ENCODE measurements at regions not wholly inside any gene's neighbourhood (a gene's known extent, or its start where the extent isn't known, plus 50 kb on each side); places are given as distances from the start of the nearest gene placed in this dataset.
A peak's percentile ranks its signal among the peaks of the same experiment; 100 is the strongest.

DNA sequence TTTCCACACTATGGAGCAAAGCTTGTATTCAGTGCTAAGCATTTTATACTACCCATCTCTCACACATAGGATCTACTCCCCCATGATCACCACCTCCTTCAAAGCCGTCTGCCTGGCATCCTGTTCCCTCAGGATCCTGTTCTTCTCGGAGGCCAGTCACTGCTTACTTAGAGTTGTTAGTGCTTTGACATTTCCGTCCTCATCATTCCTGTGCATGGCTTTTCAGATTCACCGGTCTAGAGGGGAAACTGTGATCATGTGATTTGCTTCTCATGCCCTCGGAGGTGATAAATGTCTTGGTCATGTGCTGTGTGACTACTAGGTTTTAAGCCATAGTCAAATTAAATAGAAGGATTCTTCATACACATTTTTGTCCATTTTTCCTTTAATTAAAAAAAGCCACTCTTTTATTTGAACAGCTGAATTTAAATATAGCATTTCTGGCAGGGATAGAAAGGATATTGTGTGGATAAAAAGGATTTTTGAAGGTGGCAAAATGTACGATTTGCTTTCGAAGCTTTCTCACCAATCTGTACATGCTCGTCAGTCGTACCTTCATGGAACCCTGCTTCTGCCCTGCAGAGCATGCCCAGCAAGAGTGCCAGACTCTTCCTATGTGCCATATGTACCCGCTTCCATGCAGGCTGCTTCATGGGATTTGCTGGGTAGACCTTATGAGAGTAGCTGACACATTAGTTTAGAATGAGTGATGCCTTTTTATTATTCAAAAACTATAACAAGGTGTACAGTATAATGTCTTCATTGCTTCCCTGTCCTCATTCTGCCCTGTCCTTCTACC, 53.3 kb downstream of the BMAL2 start:
- H3K9me3 ChIP-seq (replicated peaks; ENCODE audit: control insufficient read depth, insufficient read depth, low read depth, low read length), result no peaks in the 10 kb centered on the region
- H3K4me3 ChIP-seq, result no peak overlapping the region
- ChIA-PET CTCF (ENCODE audit: low intra/inter-chr PET ratio) (no interaction called here), POLR2A (no interaction called here)
- H3K9ac ChIP-seq (ENCODE audit: insufficient read depth in 1 of 2, low read depth in 2 of 2, low read length in 2 of 2), result no peak overlapping the region
- H4K20me1 ChIP-seq (replicated peaks; ENCODE audit: control insufficient read depth, insufficient read depth, low read length), result no peaks in the 10 kb centered on the region
- ATAC-seq (no peak), FAIRE-seq (no peak), DNase-seq (ENCODE audit: extremely low read depth in 1 of 4, low spot score in 3 of 4) (no peak)
- H3K36me3 ChIP-seq (ENCODE audit: control insufficient read depth, insufficient read depth, low read length), result no peaks in the 10 kb centered on the region
- in situ Hi-C loops (cut with MboI), result no loop called here
- H3K4me2 ChIP-seq (ENCODE audit: insufficient read depth, low read length), result no peak overlapping the region
- TF ChIP-seq, protein P1, sequence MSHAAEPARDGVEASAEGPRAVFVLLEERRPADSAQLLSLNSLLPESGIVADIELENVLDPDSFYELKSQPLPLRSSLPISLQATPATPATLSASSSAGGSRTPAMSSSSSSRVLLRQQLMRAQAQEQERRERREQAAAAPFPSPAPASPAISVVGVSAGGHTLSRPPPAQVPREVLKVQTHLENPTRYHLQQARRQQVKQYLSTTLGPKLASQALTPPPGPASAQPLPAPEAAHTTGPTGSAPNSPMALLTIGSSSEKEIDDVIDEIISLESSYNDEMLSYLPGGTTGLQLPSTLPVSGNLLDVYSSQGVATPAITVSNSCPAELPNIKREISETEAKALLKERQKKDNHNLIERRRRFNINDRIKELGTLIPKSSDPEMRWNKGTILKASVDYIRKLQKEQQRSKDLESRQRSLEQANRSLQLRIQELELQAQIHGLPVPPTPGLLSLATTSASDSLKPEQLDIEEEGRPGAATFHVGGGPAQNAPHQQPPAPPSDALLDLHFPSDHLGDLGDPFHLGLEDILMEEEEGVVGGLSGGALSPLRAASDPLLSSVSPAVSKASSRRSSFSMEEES (CRISPR knock-in tag; IDR thresholded peaks at IDR 0.05), result peak; percentile 71
- TF ChIP-seq PRMT5 (CRISPR knock-in tag; IDR thresholded peaks at IDR 0.05), result no peak
- H3K27me3 ChIP-seq (ENCODE audit: control insufficient read depth in 2 of 2, insufficient read depth in 2 of 2, low read length in 2 of 2), result peaks cover 0 to 9% of the 10 kb centered on the region in 2 experiments; a peak in 2 of 5 replicates
- no TSS peak for BruUV-seq (replicated peaks)
- 6% methylated on average over 10 of the region's 10 CpGs for WGBS (ENCODE audit: insufficient coverage, low coverage, missing lambda C conversion rate)
- H3K27ac ChIP-seq (ENCODE audit: extremely low read depth, low read depth, low read length), result no peak overlapping the region
- no peaks in the 10 kb centered on the region for H3K9me1 ChIP-seq (ENCODE audit: control insufficient read depth, insufficient read depth, low read length)
- no peaks in the 10 kb centered on the region for H3K4me1 ChIP-seq (replicated peaks in 1 of 2; ENCODE audit: control insufficient read depth in 2 of 2, insufficient read depth in 2 of 2, low read length in 2 of 2)
- intact Hi-C loops (cut with micrococcal nuclease), result no loop called here
- H2AFZ ChIP-seq (ENCODE audit: low read depth, low read length), result no peak overlapping the region
- H3K79me2 ChIP-seq (ENCODE audit: control insufficient read depth, insufficient read depth, low read length), result no peaks in the 10 kb centered on the region

GRCh38 chr12:27387473-27387872, 54.8 kb downstream of the BMAL2 start:
- ATAC-seq (no peak), DNase-seq (ENCODE audit: extremely low read depth in 1 of 4, low spot score in 3 of 4) (no peak), FAIRE-seq (no peak)
- Histone ChIP-seq H4K20me1 (replicated peaks; ENCODE audit: control insufficient read depth, insufficient read depth, low read length) (no peaks in the 10 kb centered on the region), H3K9ac (ENCODE audit: insufficient read depth in 1 of 2, low read depth in 2 of 2, low read length in 2 of 2) (no peak overlapping the region), H3K4me1 (replicated peaks in 1 of 2; ENCODE audit: control insufficient read depth in 2 of 2, insufficient read depth in 2 of 2, low read length in 2 of 2) (no peaks in the 10 kb centered on the region), H2AFZ (ENCODE audit: low read depth, low read length) (no peak overlapping the region), H3K79me2 (ENCODE audit: control insufficient read depth, insufficient read depth, low read length) (no peaks in the 10 kb centered on the region), H3K4me2 (ENCODE audit: insufficient read depth, low read length) (no peak overlapping the region), H3K36me3 (ENCODE audit: control insufficient read depth, insufficient read depth, low read length) (no peaks in the 10 kb centered on the region), H3K27ac (ENCODE audit: extremely low read depth, low read depth, low read length) (no peak overlapping the region), H3K9me3 (replicated peaks; ENCODE audit: control insufficient read depth, insufficient read depth, low read depth, low read length) (no peaks in the 10 kb centered on the region), H3K27me3 (ENCODE audit: control insufficient read depth in 2 of 2, insufficient read depth in 2 of 2, low read length in 2 of 2) (peaks cover 0 to 9% of the 10 kb centered on the region in 2 experiments; a peak in 2 of 5 replicates), H3K4me3 (no peak overlapping the region), H3K9me1 (ENCODE audit: control insufficient read depth, insufficient read depth, low read length) (no peaks in the 10 kb centered on the region)
- BruUV-seq (replicated peaks), result no TSS peak
- in situ Hi-C loops (cut with MboI), result no loop called here
- POLR2A ChIA-PET, result no interaction called here
- intact Hi-C loops (cut with micrococcal nuclease), result no loop called here
- WGBS (ENCODE audit: insufficient coverage, low coverage, missing lambda C conversion rate), result 6% methylated on average over 1 of the region's 1 CpG
- CTCF ChIA-PET (ENCODE audit: low intra/inter-chr PET ratio), result interaction anchor here (1.1 kb wide), 1 partner anchor 248 kb away, joined by 4 read pairs; no protein-coding TSS in a partner anchor
- TF ChIP-seq, protein P2, sequence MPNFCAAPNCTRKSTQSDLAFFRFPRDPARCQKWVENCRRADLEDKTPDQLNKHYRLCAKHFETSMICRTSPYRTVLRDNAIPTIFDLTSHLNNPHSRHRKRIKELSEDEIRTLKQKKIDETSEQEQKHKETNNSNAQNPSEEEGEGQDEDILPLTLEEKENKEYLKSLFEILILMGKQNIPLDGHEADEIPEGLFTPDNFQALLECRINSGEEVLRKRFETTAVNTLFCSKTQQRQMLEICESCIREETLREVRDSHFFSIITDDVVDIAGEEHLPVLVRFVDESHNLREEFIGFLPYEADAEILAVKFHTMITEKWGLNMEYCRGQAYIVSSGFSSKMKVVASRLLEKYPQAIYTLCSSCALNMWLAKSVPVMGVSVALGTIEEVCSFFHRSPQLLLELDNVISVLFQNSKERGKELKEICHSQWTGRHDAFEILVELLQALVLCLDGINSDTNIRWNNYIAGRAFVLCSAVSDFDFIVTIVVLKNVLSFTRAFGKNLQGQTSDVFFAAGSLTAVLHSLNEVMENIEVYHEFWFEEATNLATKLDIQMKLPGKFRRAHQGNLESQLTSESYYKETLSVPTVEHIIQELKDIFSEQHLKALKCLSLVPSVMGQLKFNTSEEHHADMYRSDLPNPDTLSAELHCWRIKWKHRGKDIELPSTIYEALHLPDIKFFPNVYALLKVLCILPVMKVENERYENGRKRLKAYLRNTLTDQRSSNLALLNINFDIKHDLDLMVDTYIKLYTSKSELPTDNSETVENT (CRISPR knock-in tag; IDR thresholded peaks at IDR 0.05), result no peak
- TF ChIP-seq POLR3A (IDR thresholded peaks at IDR 0.05; ENCODE audit: borderline replicate concordance, extremely low read depth, insufficient read depth, insufficient read length) (no peak), HNRNPUL1 (IDR thresholded peaks at IDR 0.05; ENCODE audit: low read length) (no peak), HDAC1 (IDR thresholded peaks at IDR 0.05) (no peak), JUNB (CRISPR knock-in tag; conservative IDR thresholded peaks at IDR 0.05) (no peak), ZNF785 (CRISPR knock-in tag; IDR thresholded peaks at IDR 0.05) (no peak)
- TF ChIP-seq, protein P3, sequence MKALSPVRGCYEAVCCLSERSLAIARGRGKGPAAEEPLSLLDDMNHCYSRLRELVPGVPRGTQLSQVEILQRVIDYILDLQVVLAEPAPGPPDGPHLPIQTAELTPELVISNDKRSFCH (CRISPR knock-in tag; IDR thresholded peaks at IDR 0.05), result no peak
- TF ChIP-seq, protein P3 (tag; IDR thresholded peaks at IDR 0.05), result no peak
